Breast epithelium (tissue), 3 donors: ENCODE measurements at regions not wholly inside any gene's neighbourhood (a gene's known extent, or its start where the extent isn't known, plus 50 kb on each side); places are given as distances from the start of the nearest gene placed in this dataset.

Experiments used
- POLR2A ChIP-seq: fragments of 450-650 bp; IDR thresholded peaks from one replicate; pipeline ENCODE4 v1.6.1; 2016; ENCODE audit warnings: antibody characterized with exemption, mild to moderate bottlenecking, moderate library complexity
- TF ChIP-seq, protein P1 (sequence below), 3 donors: fragments of 450-650 bp; IDR thresholded peaks; one replicate each; pipeline ENCODE4 v1.5.1; 2016 to 2017; ENCODE audit warnings: antibody characterized with exemption in 3 of 3, mild to moderate bottlenecking in 3 of 3, moderate library complexity in 3 of 3

DNA sequence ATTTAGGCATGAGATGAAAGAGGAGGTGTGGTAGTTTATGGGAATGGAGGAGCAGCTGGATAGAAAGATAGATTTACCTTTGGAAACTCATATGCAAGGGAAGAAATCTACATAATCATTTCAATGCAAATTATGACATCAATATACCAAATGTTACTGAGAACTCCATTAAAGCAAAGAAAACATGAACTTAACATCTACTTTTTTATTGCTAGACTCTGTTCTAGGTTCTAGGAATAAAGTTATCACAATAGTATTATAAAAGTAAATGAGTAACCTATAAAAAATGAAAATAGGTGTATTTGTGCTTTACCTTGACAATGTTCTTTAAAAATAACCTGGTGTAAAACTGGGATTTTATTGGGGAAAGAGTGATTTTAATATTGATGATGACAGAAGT, 221.6 kb upstream of the SLIT2 start:
- TF ChIP-seq, protein P1, sequence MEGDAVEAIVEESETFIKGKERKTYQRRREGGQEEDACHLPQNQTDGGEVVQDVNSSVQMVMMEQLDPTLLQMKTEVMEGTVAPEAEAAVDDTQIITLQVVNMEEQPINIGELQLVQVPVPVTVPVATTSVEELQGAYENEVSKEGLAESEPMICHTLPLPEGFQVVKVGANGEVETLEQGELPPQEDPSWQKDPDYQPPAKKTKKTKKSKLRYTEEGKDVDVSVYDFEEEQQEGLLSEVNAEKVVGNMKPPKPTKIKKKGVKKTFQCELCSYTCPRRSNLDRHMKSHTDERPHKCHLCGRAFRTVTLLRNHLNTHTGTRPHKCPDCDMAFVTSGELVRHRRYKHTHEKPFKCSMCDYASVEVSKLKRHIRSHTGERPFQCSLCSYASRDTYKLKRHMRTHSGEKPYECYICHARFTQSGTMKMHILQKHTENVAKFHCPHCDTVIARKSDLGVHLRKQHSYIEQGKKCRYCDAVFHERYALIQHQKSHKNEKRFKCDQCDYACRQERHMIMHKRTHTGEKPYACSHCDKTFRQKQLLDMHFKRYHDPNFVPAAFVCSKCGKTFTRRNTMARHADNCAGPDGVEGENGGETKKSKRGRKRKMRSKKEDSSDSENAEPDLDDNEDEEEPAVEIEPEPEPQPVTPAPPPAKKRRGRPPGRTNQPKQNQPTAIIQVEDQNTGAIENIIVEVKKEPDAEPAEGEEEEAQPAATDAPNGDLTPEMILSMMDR (IDR thresholded peaks at IDR 0.05): no peak
- TF ChIP-seq POLR2A: no peak
